HEK293T (cell line): ENCODE measurements at regions not wholly inside any gene's neighbourhood (a gene's known extent, or its start where the extent isn't known, plus 50 kb on each side); places are given as distances from the start of the nearest gene placed in this dataset.

Experiments
- CTCF ChIA-PET: fragments of 350-600 bp; formaldehyde crosslinking; extraction: SDS; loops from one replicate; lab custom pipeline; 2021; ENCODE audit warnings: antibody characterized with exemption, inconsistent platforms; lab: Yijun Ruan, JAX
- POLR2A ChIA-PET: fragments of 350-600 bp; formaldehyde crosslinking; extraction: SDS; loops from one replicate; lab custom pipeline; 2020; ENCODE audit warnings: antibody characterized with exemption, inconsistent platforms; lab: Yijun Ruan, JAX
- DNase-seq: peaks from one replicate; pipeline ENCODE4 v3.0.0; 2012; ENCODE audit warnings: mixed read lengths; ENCODE audit errors: extremely low spot score
- ARNT ChIP-seq: fragments of 450-650 bp; IDR thresholded peaks from 2 replicates; pipeline ENCODE4 v1.6.1; 2017; ENCODE audit warnings: mild to moderate bottlenecking
- BHLHE40 ChIP-seq: fragments of 450-650 bp; IDR thresholded peaks from 2 replicates; pipeline ENCODE4 v1.6.1; 2016; ENCODE audit warnings: mild to moderate bottlenecking, moderate library complexity, borderline replicate concordance
- CTBP1 ChIP-seq: fragments of 450-650 bp; IDR thresholded peaks from 2 replicates; pipeline ENCODE4 v1.6.1; 2016; ENCODE audit warnings: borderline replicate concordance
- ELF4 ChIP-seq: fragments of 450-650 bp; IDR thresholded peaks from 2 replicates; pipeline ENCODE4 v1.6.1; 2017; ENCODE audit warnings: antibody characterized with exemption
- FOXA1 ChIP-seq: fragments of 450-650 bp; IDR thresholded peaks from 2 replicates; pipeline ENCODE4 v1.6.1; 2016; ENCODE audit warnings: mild to moderate bottlenecking
- FOXK2 ChIP-seq: fragments of 450-650 bp; IDR thresholded peaks from 2 replicates; pipeline ENCODE4 v1.6.1; 2016; ENCODE audit warnings: mild to moderate bottlenecking
- FOXM1 ChIP-seq: fragments of 450-650 bp; IDR thresholded peaks from 2 replicates; pipeline ENCODE4 v1.6.1; 2017; ENCODE audit warnings: mild to moderate bottlenecking, borderline replicate concordance
- HDGF ChIP-seq: fragments of 450-650 bp; IDR thresholded peaks from 2 replicates; pipeline ENCODE4 v1.6.1; 2017; ENCODE audit warnings: antibody characterized with exemption, borderline replicate concordance
- L3MBTL2 ChIP-seq: fragments of 450-650 bp; conservative IDR thresholded peaks from 2 replicates; pipeline ENCODE4 v1.6.1; 2016; ENCODE audit warnings: mild to moderate bottlenecking
- LEF1 ChIP-seq: fragments of 450-650 bp; IDR thresholded peaks from 2 replicates; pipeline ENCODE4 v1.6.1; 2017; ENCODE audit warnings: mild to moderate bottlenecking, borderline replicate concordance
- NFRKB ChIP-seq: fragments of 450-650 bp; IDR thresholded peaks from 2 replicates; pipeline ENCODE4 v1.6.1; 2016; ENCODE audit warnings: mild to moderate bottlenecking, moderate library complexity
- SP1 ChIP-seq: fragments of 450-650 bp; IDR thresholded peaks from 2 replicates; pipeline ENCODE4 v1.6.1; 2017
- SUZ12 ChIP-seq: fragments of 450-650 bp; IDR thresholded peaks from 2 replicates; pipeline ENCODE4 v1.6.1; 2016; ENCODE audit warnings: mild to moderate bottlenecking
- TARDBP ChIP-seq: fragments of 450-650 bp; IDR thresholded peaks from 2 replicates; pipeline ENCODE4 v1.6.1; 2016
- ZNF384 ChIP-seq: fragments of 450-650 bp; IDR thresholded peaks from 2 replicates; pipeline ENCODE4 v1.6.1; 2016
- TF ChIP-seq, protein P1 (sequence below): fragments of 450-650 bp; IDR thresholded peaks from 2 replicates; pipeline ENCODE4 v1.6.1; 2016

DNA sequence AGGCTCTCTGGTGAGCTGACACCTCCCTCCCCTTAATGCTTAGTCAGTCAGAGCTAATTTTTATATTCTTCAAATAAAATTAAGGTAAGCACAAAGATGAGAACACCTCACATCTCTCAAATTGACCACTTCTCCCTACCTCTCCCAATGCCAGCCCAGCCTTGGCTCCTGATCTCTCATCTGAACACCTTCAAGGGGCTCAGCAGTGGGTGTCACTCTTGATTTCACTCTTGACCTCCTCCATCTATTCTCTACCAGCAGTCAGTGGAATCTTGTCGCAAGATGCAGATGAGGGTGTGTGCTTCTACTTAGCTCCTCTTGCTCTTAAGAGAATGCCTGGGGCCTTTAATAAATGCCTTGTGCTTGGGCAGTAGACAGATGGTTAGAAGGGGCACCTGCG lies 309.0 kb upstream of the IRX3 start:
- ChIA-PET POLR2A (no interaction called here), CTCF (no interaction called here)
- no peak for DNase-seq
- TF ChIP-seq TARDBP: no peak
- no peak for TF ChIP-seq ZNF384
- TF ChIP-seq ARNT: no peak
- TF ChIP-seq FOXM1: no peak
- TF ChIP-seq BHLHE40: no peak
- TF ChIP-seq CTBP1: no peak
- no peak for TF ChIP-seq FOXA1
- TF ChIP-seq SP1: no peak
- TF ChIP-seq NFRKB: no peak
- no peak for TF ChIP-seq SUZ12
- no peak for TF ChIP-seq L3MBTL2
- TF ChIP-seq FOXK2: no peak
- no peak for TF ChIP-seq LEF1
- TF ChIP-seq HDGF: no peak
- no peak for TF ChIP-seq ELF4
- TF ChIP-seq, protein P1, sequence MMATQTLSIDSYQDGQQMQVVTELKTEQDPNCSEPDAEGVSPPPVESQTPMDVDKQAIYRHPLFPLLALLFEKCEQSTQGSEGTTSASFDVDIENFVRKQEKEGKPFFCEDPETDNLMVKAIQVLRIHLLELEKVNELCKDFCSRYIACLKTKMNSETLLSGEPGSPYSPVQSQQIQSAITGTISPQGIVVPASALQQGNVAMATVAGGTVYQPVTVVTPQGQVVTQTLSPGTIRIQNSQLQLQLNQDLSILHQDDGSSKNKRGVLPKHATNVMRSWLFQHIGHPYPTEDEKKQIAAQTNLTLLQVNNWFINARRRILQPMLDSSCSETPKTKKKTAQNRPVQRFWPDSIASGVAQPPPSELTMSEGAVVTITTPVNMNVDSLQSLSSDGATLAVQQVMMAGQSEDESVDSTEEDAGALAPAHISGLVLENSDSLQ: no peak

DNA sequence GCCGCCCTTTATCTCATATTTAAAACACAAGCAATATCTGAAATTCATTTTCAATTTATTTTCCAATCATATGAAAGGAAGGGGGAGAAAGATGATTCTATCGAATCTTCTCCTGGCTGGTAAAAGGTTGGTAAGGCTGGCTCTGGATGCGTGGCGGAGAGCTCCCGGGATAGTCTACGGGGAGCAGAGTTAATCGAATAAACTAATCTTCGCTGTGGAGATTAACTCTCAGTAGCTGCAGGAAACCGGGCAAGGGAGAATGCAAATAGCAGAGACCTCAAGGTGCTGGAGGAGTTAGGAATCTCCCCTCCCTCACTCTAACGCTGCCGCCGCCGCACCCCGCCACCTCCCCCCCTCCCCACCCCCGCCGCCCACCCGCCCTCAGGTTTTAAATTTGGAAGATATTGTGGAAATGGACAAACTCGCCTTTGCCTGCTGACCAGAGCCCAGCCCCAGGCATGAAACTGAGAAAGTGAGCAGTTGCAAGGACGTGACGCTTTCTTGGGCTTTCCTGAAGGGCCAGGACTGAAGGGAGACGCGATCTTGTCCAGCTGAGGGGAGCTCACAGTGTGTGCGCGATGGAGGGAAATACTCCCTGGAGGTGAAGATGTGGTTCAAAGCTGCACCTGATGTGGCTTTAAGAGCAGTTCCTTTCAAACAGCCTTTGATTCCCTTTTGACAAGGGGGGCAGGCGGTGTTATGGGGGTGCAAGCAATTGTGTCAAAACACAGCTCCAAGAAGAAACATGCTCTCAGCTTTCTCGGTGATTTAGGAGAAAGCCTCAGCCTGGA lies 308.2 kb upstream of the IRX3 start:
- ChIA-PET CTCF (no interaction called here), POLR2A (no interaction called here)
- no peak for DNase-seq
- TF ChIP-seq FOXA1 (no peak), L3MBTL2 (no peak), FOXM1 (no peak), NFRKB (no peak), CTBP1 (no peak), ARNT (no peak), SP1 (no peak), FOXK2 (no peak), ELF4 (no peak), BHLHE40 (no peak), LEF1 (no peak), SUZ12 (no peak)
- TF ChIP-seq, protein P1: no peak

DNA sequence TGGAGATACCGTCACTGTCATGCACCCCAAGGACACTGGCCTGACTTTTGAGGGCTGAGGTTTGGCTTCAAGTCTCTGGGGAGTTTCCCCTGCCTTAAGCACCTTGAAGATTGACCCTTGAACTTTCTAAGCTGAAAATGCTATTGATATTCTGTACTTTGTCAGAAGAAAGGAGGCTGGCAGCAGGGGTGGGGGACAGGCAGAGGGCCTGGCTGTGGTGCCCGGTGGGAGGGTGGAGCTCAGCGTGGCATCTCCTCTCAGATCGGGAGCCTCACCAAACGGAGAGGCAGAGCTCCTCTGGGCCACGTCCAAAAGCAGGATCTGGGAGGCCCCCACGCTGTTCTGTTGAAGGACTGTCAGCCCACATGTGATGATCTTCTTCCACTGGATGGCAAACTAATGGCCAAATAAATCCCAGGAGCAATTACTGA lies 305.2 kb upstream of the IRX3 start:
- TF ChIP-seq SUZ12 (no peak), FOXA1 (no peak), NFRKB (no peak), L3MBTL2 (no peak), SP1 (no peak), LEF1 (no peak), ARNT (no peak), TARDBP (no peak), FOXM1 (no peak), ELF4 (no peak), BHLHE40 (no peak), FOXK2 (no peak), ZNF384 (no peak), HDGF (no peak), CTBP1 (0 out of 2 replicates have a peak, but pooled peaks have one; percentile 39)
- TF ChIP-seq, protein P1: peak; percentile 66
- CTCF ChIA-PET: no interaction called here
- POLR2A ChIA-PET: no interaction called here
- DNase-seq: peak; percentile 27

DNA sequence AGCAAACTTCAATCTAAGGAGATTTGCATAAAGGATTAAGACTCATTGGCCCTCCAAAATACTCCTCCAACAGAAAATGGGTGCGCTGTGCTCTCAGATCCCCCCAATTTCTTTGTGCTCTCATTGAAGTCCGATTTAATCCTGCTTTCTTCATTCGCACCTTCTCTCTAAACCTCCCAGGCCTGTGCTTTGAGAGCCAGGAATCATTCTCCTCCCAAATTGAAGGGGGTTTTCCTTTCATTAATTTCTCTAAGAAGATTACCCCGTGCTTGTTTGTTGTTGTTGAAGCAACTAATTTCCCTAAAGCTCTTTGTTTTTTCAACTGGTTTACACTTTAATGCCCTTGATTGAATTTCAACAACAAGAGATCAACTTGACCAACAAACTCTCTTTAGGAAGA lies 304.2 kb upstream of the IRX3 start:
- TF ChIP-seq ARNT (no peak), ZNF384 (no peak), FOXA1 (no peak), CTBP1 (no peak), TARDBP (no peak)
- TF ChIP-seq, protein P1: no peak
- POLR2A ChIA-PET: no interaction called here
- CTCF ChIA-PET: no interaction called here
- no peak for DNase-seq

DNA sequence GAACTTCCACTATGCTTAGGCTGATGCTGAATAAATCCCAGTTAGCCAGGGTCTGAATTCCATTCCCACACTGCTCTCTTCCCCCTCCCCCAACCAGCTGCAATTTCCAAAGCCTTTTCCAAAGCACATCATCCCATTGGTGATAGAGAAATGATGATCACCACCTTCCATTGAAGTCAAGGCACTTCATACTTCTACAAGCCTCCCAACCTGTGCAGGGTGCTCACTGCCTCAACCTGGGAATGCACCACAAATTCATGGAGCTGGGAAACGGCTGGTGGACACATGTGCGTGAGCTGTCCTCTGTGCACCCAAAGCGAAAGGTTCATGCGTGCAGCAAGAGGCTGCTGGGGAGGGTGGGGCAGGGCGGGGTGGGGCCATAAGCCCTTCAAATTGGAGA lies 302.7 kb upstream of the IRX3 start:
- no peak for DNase-seq
- TF ChIP-seq ZNF384 (no peak), NFRKB (no peak), SP1 (no peak), L3MBTL2 (no peak), BHLHE40 (no peak), FOXK2 (no peak)
- POLR2A ChIA-PET: no interaction called here
- CTCF ChIA-PET: no interaction called here
